ENCODE measurements at regions not wholly inside any gene's neighbourhood (a gene's known extent, or its start where the extent isn't known, plus 50 kb on each side); places are given as distances from the start of the nearest gene placed in this dataset.

GRCh38 chr6:73989428-73989827 lies 293.4 kb downstream of the CD109 start:
- Histone ChIP-seq H3F3A (ENCODE audit: low read depth) (no peaks in the 10 kb centered on the region), H3K4me1 (no peaks in the 10 kb centered on the region), H2AFZ (replicated peaks) (no peak overlapping the region), H3K27me3 (no peaks in the 10 kb centered on the region), H3K36me3 (no peaks in the 10 kb centered on the region), H4K20me1 (ENCODE audit: low read depth) (no peaks in the 10 kb centered on the region), H3K79me2 (ENCODE audit: low read depth) (no peaks in the 10 kb centered on the region), H3K9me3 (ENCODE audit: low read depth) (no peaks in the 10 kb centered on the region), H3K9ac (no peak overlapping the region), H3K27ac (no peak overlapping the region), H3K4me3 (no peak overlapping the region), H3K4me2 (no peak overlapping the region)
- Mint-ChIP-seq H3K27me3 (ENCODE audit: insufficient read depth, low read depth) (peaks cover 2% of the 10 kb centered on the region), H3K9me3 (no peaks in the 10 kb centered on the region), H3K36me3 (no peaks in the 10 kb centered on the region), H3K27ac (no peak overlapping the region), H3K4me1 (no peaks in the 10 kb centered on the region), H3K4me3 (no peak overlapping the region)
- no peak for DNase-seq (ENCODE audit: low spot score)
- TF ChIP-seq EZH2phosphoT487 (IDR thresholded peaks at IDR 0.05) (no peak), CTCF (IDR thresholded peaks at IDR 0.05) (no peak), EZH2 (IDR thresholded peaks at IDR 0.05) (no peak)

GRCh38 chr6:73985891-73986290 lies 289.9 kb downstream of the CD109 start:
- peak; percentile 39 for DNase-seq (ENCODE audit: low spot score)
- H3K27ac ChIP-seq, result no peak overlapping the region
- H3K4me3 ChIP-seq, result no peak overlapping the region
- no peaks in the 10 kb centered on the region for H4K20me1 ChIP-seq (ENCODE audit: low read depth)
- H3K4me2 ChIP-seq, result no peak overlapping the region
- Mint-ChIP-seq H3K27me3 (ENCODE audit: insufficient read depth, low read depth) (peaks cover 2% of the 10 kb centered on the region), H3K4me1 (no peaks in the 10 kb centered on the region), H3K36me3 (no peaks in the 10 kb centered on the region), H3K27ac (no peak overlapping the region), H3K9me3 (no peaks in the 10 kb centered on the region), H3K4me3 (no peak overlapping the region)
- no peaks in the 10 kb centered on the region for H3K4me1 ChIP-seq
- H3K79me2 ChIP-seq (ENCODE audit: low read depth), result no peaks in the 10 kb centered on the region
- no peaks in the 10 kb centered on the region for H3K27me3 ChIP-seq
- H3K9ac ChIP-seq, result no peak overlapping the region
- no peaks in the 10 kb centered on the region for H3K36me3 ChIP-seq
- no peaks in the 10 kb centered on the region for H3F3A ChIP-seq (ENCODE audit: low read depth)
- TF ChIP-seq EZH2 (IDR thresholded peaks at IDR 0.05), result no peak
- no peak for TF ChIP-seq EZH2phosphoT487 (IDR thresholded peaks at IDR 0.05)
- TF ChIP-seq CTCF (IDR thresholded peaks at IDR 0.05), result peak; percentile 41
- H2AFZ ChIP-seq (replicated peaks), result no peak overlapping the region
- H3K9me3 ChIP-seq (ENCODE audit: low read depth), result no peaks in the 10 kb centered on the region

GRCh38 chr6:73984571-73985210 lies 288.7 kb downstream of the CD109 start:
- H3K27ac Mint-ChIP-seq, result no peak overlapping the region
- Histone ChIP-seq H3K4me3 (no peak overlapping the region), H3K36me3 (no peaks in the 10 kb centered on the region), H3K9me3 (ENCODE audit: low read depth) (no peaks in the 10 kb centered on the region), H3K4me1 (no peaks in the 10 kb centered on the region), H3K79me2 (ENCODE audit: low read depth) (no peaks in the 10 kb centered on the region), H3K27me3 (no peaks in the 10 kb centered on the region), H4K20me1 (ENCODE audit: low read depth) (no peaks in the 10 kb centered on the region), H3K4me2 (no peak overlapping the region), H3K27ac (no peak overlapping the region), H3F3A (ENCODE audit: low read depth) (no peaks in the 10 kb centered on the region), H2AFZ (replicated peaks) (no peak overlapping the region), H3K9ac (no peak overlapping the region)
- no peak for TF ChIP-seq CTCF (IDR thresholded peaks at IDR 0.05)
- TF ChIP-seq EZH2 (IDR thresholded peaks at IDR 0.05), result no peak
- no peak for TF ChIP-seq EZH2phosphoT487 (IDR thresholded peaks at IDR 0.05)
- H3K36me3 Mint-ChIP-seq, result no peaks in the 10 kb centered on the region
- no peaks in the 10 kb centered on the region for H3K27me3 Mint-ChIP-seq (ENCODE audit: insufficient read depth, low read depth)
- DNase-seq (ENCODE audit: low spot score), result no peak
- H3K9me3 Mint-ChIP-seq, result no peaks in the 10 kb centered on the region
- no peak overlapping the region for H3K4me3 Mint-ChIP-seq
- no peaks in the 10 kb centered on the region for H3K4me1 Mint-ChIP-seq
